ENCODE measurements at regions not wholly inside any gene's neighbourhood (a gene's known extent, or its start where the extent isn't known, plus 50 kb on each side); places are given as distances from the start of the nearest gene placed in this dataset.

- TF ChIP-seq FOXM1 (IDR thresholded peaks at IDR 0.05; ENCODE audit: borderline replicate concordance, low read depth) = no peak
- no peak for TF ChIP-seq EP300 (IDR thresholded peaks at IDR 0.05; ENCODE audit: borderline replicate concordance)
- no peak for TF ChIP-seq RAD21 (IDR thresholded peaks at IDR 0.05; ENCODE audit: low read depth)
- no peak for TF ChIP-seq CREB1 (IDR thresholded peaks at IDR 0.05; ENCODE audit: low read depth)
- no peak for TF ChIP-seq MAX (IDR thresholded peaks at IDR 0.05)
- TF ChIP-seq TAF1 (IDR thresholded peaks at IDR 0.05; ENCODE audit: low read depth) = no peak
- TF ChIP-seq EGR1 (IDR thresholded peaks at IDR 0.05) = no peak
Measured at GRCh38 chr11:92424281-92424680, 199.7 kb downstream of the FAT3 start.
